UCSD-AML1 (cell line): ENCODE measurements at regions not wholly inside any gene's neighbourhood (a gene's known extent, or its start where the extent isn't known, plus 50 kb on each side); places are given as distances from the start of the nearest gene placed in this dataset.

Experiments used
- DNase-seq: peaks from one replicate; lab custom pipeline; 2025; ENCODE audit not compliant: unreplicated experiment; lab: John Stamatoyannopoulos, UW

DNA sequence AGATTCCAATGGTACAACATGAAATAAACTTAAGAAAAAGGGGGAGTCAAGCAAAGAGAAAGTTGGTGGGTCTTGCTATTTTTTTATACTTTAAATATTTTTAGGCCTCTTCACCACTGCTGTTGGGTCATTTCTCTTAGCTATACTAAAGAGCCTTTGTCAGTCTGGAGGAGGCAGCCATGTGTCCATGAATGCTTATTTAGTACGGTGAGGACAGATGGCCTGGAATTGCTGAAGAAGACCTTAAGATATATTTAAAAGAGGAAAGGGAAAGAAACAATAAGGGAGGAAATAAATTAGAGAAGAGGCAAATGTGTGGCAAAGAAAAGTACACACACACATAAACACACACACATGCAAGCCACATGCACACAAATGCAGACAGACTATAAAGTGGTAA lies 560.5 kb upstream of the MEF2C start:
- no peak for DNase-seq

- no peak for DNase-seq
Observed at GRCh38 chr5:89441965-89442364, 559.0 kb upstream of the MEF2C start.

DNA sequence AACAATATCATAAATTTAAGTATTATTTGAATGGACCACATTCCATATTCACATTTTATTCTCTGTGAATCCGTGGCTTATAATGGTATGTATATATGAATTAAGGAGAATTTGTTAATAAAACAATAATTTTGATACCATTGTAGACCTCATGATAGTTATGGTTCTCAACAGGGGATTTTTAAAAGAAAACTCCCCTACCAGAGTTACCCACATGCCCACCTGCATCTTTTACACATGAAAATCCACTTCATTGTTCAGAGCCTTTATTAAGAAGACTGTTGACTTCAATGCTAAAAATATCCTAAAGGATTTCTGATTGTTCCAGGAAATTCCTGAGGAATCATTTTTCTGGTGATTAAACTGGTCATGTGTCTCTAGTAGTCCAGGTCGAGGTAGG lies 557.7 kb upstream of the MEF2C start:
- DNase-seq = no peak

DNA sequence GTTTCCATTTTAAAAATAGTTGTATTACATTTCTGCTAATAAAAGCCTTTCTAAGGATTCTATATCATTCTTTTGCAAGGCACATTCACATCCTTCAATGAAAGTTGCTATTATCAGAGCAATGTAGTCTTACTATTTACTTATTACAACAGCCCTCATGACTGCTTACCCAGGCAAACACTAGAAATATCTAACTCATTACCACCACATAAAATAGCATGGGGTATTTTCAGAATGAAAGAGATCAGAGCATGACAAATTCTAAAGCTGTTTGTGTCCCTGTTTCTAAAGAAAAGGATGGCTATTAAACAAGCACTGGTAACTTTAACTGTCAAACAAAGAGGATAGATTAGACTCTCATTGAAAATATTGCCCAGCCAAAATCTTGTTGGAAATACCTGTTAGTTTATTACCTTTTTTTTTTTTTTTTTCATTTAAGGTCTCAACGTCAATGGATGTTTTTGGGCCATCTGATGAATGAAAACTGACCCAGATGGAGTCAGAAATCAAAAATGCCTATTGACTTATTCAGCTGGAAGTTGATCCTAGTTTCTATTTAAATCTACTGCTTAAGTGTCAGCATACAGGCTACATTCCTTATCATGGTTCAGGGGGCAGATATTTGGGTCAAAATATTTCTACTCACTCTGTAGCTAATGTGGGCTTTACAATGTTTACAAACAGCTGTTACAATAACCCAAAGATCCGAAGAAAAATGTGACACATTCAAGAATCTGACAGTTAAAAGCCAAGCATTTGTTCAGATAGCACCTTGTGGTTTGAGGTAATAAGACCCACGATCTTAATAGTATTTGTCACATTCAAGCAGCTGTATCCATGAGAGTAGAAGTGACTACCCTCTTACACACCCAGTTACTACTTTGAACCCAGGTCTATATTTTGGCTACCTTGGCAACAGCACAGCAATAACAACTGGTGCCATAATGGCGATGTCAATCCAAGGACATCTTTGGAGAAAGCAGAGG lies 554.8 kb upstream of the MEF2C start:
- DNase-seq = no peak

- no peak for DNase-seq
Observed at GRCh38 chr5:89436464-89436863, 553.5 kb upstream of the MEF2C start.

DNA sequence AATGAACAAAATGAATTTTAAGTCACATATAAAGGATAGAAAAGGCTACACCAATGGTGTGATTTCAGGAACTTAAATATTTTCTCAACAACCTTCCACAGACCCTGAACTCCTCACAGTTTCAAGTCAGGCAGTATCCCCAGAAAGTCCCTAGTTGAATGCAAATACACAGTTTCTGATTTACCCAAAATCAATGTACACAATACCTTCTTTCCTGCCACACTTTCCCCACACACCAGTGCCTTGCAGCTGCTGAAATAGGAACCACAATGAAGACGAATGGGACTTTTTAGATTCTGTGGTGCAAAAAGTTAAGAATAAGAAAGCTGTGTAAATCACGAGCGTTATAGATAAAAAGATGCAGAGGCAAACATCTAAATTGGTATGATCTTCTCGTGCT lies 552.4 kb upstream of the MEF2C start:
- DNase-seq = no peak

- DNase-seq = no peak
Observed at GRCh38 chr5:89428624-89429023, 545.6 kb upstream of the MEF2C start.

DNA sequence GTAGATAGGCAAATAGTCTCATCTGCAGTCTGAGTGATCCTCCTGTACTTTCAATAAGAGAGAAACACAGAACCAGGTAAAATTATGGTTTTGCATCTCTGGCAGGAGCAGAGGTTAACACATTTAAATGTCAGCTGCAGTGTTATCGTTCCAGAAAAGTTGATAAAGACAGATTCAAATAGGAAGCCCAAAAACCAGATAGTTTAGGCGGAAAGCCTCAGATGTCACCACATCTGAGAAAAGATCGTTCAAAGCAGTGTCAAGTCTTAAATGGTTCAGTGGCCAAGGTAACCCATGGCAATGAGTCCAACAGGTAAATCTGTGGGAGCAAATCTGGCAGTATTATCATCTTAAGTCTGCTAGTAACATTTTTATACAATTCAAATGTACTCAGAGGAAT lies 542.1 kb upstream of the MEF2C start:
- no peak for DNase-seq

GRCh38 chr5:89421035-89421434 lies 538.1 kb upstream of the MEF2C start:
- no peak for DNase-seq

- DNase-seq = no peak
Observed at GRCh38 chr5:89418407-89419085, 535.6 kb upstream of the MEF2C start.

GRCh38 chr5:89417990-89418389 lies 535.0 kb upstream of the MEF2C start:
- peak; percentile 7 for DNase-seq

- peak; percentile 5 for DNase-seq
Observed at GRCh38 chr5:89417515-89417914, 534.5 kb upstream of the MEF2C start.

DNA sequence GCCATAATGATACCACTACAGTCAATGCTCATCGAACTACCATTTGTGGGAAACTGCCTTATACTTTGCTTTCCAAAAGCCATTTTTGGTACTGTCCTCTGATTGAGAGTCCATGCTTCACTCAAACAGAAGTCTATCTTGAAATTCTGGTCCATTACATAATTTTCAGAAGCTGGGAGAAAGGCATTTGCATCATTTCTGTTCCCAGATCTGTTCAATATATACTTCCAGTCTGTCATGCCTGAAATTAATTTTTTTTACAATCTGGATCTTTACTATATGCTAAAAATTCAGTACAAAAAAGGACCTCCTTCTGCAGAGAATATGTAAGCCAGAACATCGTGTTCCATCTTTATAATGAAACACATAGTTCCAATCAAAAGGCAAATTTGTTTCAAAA lies 528.9 kb upstream of the MEF2C start:
- no peak for DNase-seq

DNA sequence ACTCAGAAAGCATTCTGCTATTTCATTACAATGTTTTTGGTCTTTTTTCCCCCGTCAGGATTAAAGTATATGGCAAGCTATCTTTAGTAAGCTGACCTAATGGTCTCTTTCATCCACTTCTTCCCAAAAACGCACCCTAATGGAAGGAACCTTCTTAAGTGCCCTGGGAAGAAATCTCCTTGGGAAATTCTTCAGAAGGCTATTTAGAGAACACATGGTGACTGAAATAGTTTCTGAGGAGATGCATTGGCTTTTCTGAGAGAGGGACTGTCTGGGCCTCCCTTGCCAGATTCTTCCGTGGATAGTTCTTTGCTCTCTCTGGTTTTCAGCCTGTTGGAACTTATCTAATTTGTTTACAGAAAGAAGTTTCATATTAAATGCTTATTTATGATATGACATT lies 524.1 kb upstream of the MEF2C start:
- no peak for DNase-seq

GRCh38 chr5:89401659-89402058 lies 518.7 kb upstream of the MEF2C start:
- no peak for DNase-seq

- DNase-seq = peak; percentile 7
Observed at GRCh38 chr5:89401012-89401411, 518.0 kb upstream of the MEF2C start.

DNA sequence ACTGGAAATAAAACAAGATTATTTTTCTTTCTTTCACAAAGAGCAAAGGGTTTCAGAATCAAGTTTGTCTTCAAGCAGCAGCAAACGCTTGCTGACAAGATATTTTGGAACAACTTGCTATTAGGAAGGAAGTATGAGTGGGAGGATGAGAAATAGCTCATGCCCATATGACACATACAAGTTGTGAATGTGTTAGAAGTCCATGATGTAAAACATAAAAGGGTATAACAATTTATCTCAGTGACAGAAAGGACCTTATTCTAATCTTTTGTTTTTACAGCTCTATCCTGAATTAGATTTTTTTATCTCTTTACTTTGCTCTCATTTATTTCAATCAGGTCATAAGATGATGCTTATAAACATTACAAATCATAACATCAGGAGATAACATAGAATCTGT lies 516.6 kb upstream of the MEF2C start:
- DNase-seq = no peak

DNA sequence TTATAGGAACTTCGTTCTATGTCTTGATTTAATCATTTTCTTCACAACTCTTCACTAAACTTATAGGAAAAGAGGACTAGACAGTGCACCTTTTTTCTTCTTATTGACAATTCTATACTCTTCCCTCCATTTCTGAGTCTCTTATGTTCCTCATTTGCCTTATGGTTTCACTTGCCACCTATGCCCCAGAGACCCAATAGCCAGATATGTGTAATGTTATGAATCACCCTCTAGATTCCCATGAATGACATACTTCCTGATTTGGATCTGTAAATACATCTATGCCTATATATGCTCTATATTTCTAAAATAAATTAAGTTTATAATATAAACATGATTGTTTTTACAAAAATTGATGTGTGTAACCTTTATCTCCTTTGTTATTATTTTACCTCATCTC lies 514.1 kb upstream of the MEF2C start:
- DNase-seq = no peak

DNA sequence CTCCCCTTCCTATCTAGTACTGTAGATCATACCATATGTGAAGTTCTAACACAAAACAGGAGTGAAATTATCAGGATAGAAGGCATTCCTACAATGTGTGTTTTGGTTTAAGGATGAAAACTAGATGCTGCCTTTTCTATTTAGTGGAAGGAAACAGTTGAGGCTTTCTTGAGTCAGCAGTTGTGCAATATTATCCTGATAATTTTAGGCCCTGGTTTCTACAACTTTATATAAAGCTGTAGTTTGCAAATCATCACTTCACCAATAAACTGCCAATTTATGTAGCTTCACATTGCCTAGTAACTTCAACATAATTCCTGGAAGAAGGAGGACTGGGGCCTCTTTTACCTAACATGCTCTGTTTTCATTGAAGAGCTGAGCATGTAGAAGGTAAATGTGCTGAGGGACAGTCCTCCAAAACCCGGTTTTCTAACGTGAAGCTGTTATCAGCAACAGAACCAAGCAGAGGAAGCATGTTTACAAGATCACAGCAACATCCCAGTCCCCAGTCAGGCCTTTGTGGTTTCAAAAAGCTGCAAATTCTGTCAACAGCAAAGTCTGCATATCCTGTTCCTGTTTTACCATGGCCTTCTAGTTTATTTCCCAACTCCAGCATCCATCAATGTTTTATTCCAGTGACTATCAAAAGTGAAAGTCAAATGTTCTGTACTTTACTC lies 513.4 kb upstream of the MEF2C start:
- DNase-seq = peak; percentile 53

DNA sequence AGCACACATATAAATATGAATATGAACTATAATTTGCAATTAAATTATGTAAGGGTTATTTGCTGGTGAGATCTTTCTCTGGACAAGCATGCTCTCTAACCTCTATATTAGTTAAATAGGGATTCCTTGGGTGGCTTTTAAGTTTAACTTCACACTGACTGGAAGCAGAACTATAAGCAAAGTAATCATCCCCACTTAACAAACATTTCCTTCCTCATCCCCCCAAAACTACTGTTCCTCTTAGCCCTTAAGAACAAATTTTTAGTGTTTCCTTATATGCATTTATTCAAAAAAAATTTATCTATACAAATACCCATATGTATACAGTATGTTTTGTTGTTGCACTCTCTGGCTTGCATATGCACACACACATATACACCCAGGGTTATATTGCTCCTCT lies 512.1 kb upstream of the MEF2C start:
- no peak for DNase-seq

DNA sequence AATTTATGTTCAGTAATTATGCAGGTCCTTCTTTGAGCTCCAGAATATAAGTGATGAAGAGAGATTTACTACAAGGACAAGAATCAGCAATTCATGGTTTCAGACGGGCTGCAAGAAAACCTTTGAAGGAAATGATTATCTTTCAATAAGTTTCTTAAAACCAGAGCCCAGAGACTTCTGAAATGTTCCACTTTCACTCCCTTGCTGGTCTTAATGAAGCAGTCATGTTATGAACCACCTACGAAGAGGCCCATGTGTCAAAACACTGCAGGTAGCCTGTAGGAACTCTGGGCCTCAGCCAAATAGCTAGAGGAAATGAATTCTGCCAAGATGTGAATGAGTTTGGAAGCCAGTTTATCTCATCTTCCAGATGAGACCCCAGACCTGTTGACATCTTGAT lies 505.9 kb upstream of the MEF2C start:
- DNase-seq = no peak

- DNase-seq = no peak
Observed at GRCh38 chr5:89384391-89384790, 501.4 kb upstream of the MEF2C start.
